PFSK-1 (cell line): ENCODE measurements at regions not wholly inside any gene's neighbourhood (a gene's known extent, or its start where the extent isn't known, plus 50 kb on each side); places are given as distances from the start of the nearest gene placed in this dataset.

Source experiments
- FOXP2 ChIP-seq: optimal IDR thresholded peaks from 2 replicates; pipeline ENCODE3; 2011; ENCODE audit warnings: borderline replicate concordance, control low read depth, inconsistent platforms; ENCODE audit not compliant: insufficient read depth; ENCODE audit errors: extremely low read length, extremely low read depth
- POLR2AphosphoS5 ChIP-seq: IDR thresholded peaks from 2 replicates; pipeline ENCODE4 v1.6.1; 2012; ENCODE audit warnings: low read depth, mild to moderate bottlenecking, control low read depth, low read length, moderate library complexity
- REST ChIP-seq, 2 experiments: IDR thresholded peaks; 2 replicates each; pipeline versions ENCODE4 v1.6.1 to v1.8.0; 2011 to 2012; ENCODE audit warnings: low read depth in 2 of 2, low read length in 2 of 2, control low read depth in 1 of 2, inconsistent platforms in 1 of 2, mild to moderate bottlenecking in 1 of 2, moderate library complexity in 1 of 2; ENCODE audit not compliant: insufficient read depth in 1 of 2
- SIN3A ChIP-seq: IDR thresholded peaks from 2 replicates; pipeline ENCODE4 v1.6.1; 2012; ENCODE audit warnings: mild to moderate bottlenecking, low read length, moderate library complexity, borderline replicate concordance; ENCODE audit not compliant: insufficient read depth
- TAF1 ChIP-seq: IDR thresholded peaks from 2 replicates; pipeline ENCODE4 v1.6.1; 2012; ENCODE audit warnings: low read length, control low read depth, borderline replicate concordance; ENCODE audit not compliant: insufficient read depth

- TF ChIP-seq FOXP2 (no peak), REST (IDR thresholded peaks at IDR 0.05; ENCODE audit: insufficient read depth in 1 of 2, low read depth in 2 of 2, low read length in 2 of 2) (no peak), POLR2AphosphoS5 (no peak), TAF1 (no peak), SIN3A (no peak)
Measured at GRCh38 chr3:159208050-159208449, 406.2 kb downstream of the MFSD1 start.

- no peak for TF ChIP-seq TAF1
- no peak for TF ChIP-seq SIN3A
- TF ChIP-seq POLR2AphosphoS5 = no peak
- no peak for TF ChIP-seq REST (IDR thresholded peaks at IDR 0.05; ENCODE audit: insufficient read depth in 1 of 2, low read depth in 2 of 2, low read length in 2 of 2)
- no peak for TF ChIP-seq FOXP2
Measured at GRCh38 chr3:159209459-159209858, 407.6 kb downstream of the MFSD1 start.

- TF ChIP-seq TAF1 (no peak), REST (IDR thresholded peaks at IDR 0.05; ENCODE audit: insufficient read depth in 1 of 2, low read depth in 2 of 2, low read length in 2 of 2) (no peak), POLR2AphosphoS5 (no peak), SIN3A (no peak), FOXP2 (no peak)
Measured at GRCh38 chr3:159210336-159210735, 408.5 kb downstream of the MFSD1 start.

- TF ChIP-seq SIN3A (no peak), REST (IDR thresholded peaks at IDR 0.05; ENCODE audit: insufficient read depth in 1 of 2, low read depth in 2 of 2, low read length in 2 of 2) (no peak), FOXP2 (no peak), POLR2AphosphoS5 (no peak), TAF1 (no peak)
Measured at GRCh38 chr3:159216311-159216710, 414.5 kb downstream of the MFSD1 start.

- TF ChIP-seq REST (IDR thresholded peaks at IDR 0.05; ENCODE audit: insufficient read depth in 1 of 2, low read depth in 2 of 2, low read length in 2 of 2) = no peak
- no peak for TF ChIP-seq TAF1
- no peak for TF ChIP-seq SIN3A
- no peak for TF ChIP-seq POLR2AphosphoS5
- TF ChIP-seq FOXP2 = no peak
Measured at GRCh38 chr3:159219231-159219630, 417.4 kb downstream of the MFSD1 start.
